HG02943 (cell line): ENCODE measurements at regions not wholly inside any gene's neighbourhood (a gene's known extent, or its start where the extent isn't known, plus 50 kb on each side); places are given as distances from the start of the nearest gene placed in this dataset.

ENCODE experiments used
- ATAC-seq: cut with Tn5 transposase; IDR thresholded peaks from one replicate; pipeline ENCODE4 v1.9.1; 2021; ENCODE audit warnings: mild to moderate bottlenecking, low read depth, moderate library complexity; ENCODE audit not compliant: unreplicated experiment

- no peak for ATAC-seq
These were observed 53.8 kb upstream of the VCX start for GRCh38 chrX:7789200-7789599.

GRCh38 chrX:7788334-7788733 lies 54.6 kb upstream of the VCX start:
- no peak for ATAC-seq

GRCh38 chrX:7787714-7788113 lies 55.3 kb upstream of the VCX start:
- no peak for ATAC-seq

- no peak for ATAC-seq
These were observed 58.4 kb upstream of the VCX start for GRCh38 chrX:7784580-7784979.

GRCh38 chrX:7779644-7780043 lies 63.3 kb upstream of the VCX start:
- ATAC-seq = no peak

- no peak for ATAC-seq
These were observed 67.0 kb upstream of the VCX start for GRCh38 chrX:7775987-7776386.

GRCh38 chrX:7771788-7772438 lies 71.1 kb upstream of the VCX start:
- ATAC-seq = no peak

- no peak for ATAC-seq
These were observed 83.1 kb upstream of the VCX start for GRCh38 chrX:7759830-7760229.

GRCh38 chrX:7746856-7747255 lies 96.1 kb upstream of the VCX start:
- no peak for ATAC-seq

- ATAC-seq = no peak
These were observed 112.9 kb upstream of the VCX start for GRCh38 chrX:7730071-7730470.

GRCh38 chrX:7720519-7720918 lies 122.5 kb upstream of the VCX start:
- ATAC-seq = no peak

- ATAC-seq = no peak
These were observed 128.6 kb upstream of the VCX start for GRCh38 chrX:7714351-7714750.

GRCh38 chrX:7711167-7711566 lies 131.8 kb upstream of the VCX start:
- ATAC-seq = no peak

GRCh38 chrX:7709845-7710244 lies 133.1 kb upstream of the VCX start:
- ATAC-seq = no peak

- ATAC-seq = no peak
These were observed 136.9 kb upstream of the VCX start for GRCh38 chrX:7706032-7706431.

- ATAC-seq = no peak
These were observed 138.8 kb upstream of the VCX start for GRCh38 chrX:7704205-7704604.

GRCh38 chrX:7698248-7698647 lies 144.7 kb upstream of the VCX start:
- no peak for ATAC-seq

- ATAC-seq = no peak
These were observed 152.1 kb upstream of the VCX start for GRCh38 chrX:7690842-7691241.

- no peak for ATAC-seq
These were observed 153.1 kb upstream of the VCX start for GRCh38 chrX:7689791-7690412.

GRCh38 chrX:7680181-7680580 lies 162.8 kb upstream of the VCX start:
- no peak for ATAC-seq

GRCh38 chrX:7654316-7654715 lies 188.7 kb upstream of the VCX start:
- ATAC-seq = no peak

GRCh38 chrX:7647831-7648230 lies 195.1 kb upstream of the VCX start:
- no peak for ATAC-seq

- no peak for ATAC-seq
These were observed 201.8 kb upstream of the VCX start for GRCh38 chrX:7641141-7641540.
